ENCODE measurements at regions not wholly inside any gene's neighbourhood (a gene's known extent, or its start where the extent isn't known, plus 50 kb on each side); places are given as distances from the start of the nearest gene placed in this dataset.

- Histone ChIP-seq H3K4me2 (no peak overlapping the region), H3K36me3 (replicated peaks in 1 of 2; ENCODE audit: control insufficient read depth in 1 of 2, insufficient read depth in 2 of 2, low read length in 1 of 2) (no peaks in the 10 kb centered on the region), H3K79me2 (ENCODE audit: insufficient read depth) (no peaks in the 10 kb centered on the region), H3K4me1 (ENCODE audit: control insufficient read depth in 1 of 2, insufficient read depth in 2 of 2, low read depth in 1 of 2, low read length in 1 of 2) (no peaks in the 10 kb centered on the region), H3F3A (replicated peaks; ENCODE audit: insufficient read depth) (no peaks in the 10 kb centered on the region), H3K27ac (ENCODE audit: low read depth in 2 of 2, low read length in 1 of 2) (no peak overlapping the region), H4K20me1 (ENCODE audit: insufficient read depth) (no peaks in the 10 kb centered on the region), H3K4me3 (ENCODE audit: low read depth in 2 of 2, low read length in 1 of 2) (no peak overlapping the region), H3K9me3 (no peaks in the 10 kb centered on the region), H3K9ac (no peak overlapping the region), H2AFZ (ENCODE audit: low read depth) (no peak overlapping the region), H3K9me2 (no peaks in the 10 kb centered on the region), H3K27me3 (ENCODE audit: insufficient read depth) (no peaks in the 10 kb centered on the region)
- CTCF ChIA-PET: no interaction called here
- no peak for TF ChIP-seq RFX5 (IDR thresholded peaks at IDR 0.05; ENCODE audit: low read length)
- TF ChIP-seq POLR2AphosphoS5 (IDR thresholded peaks at IDR 0.05; ENCODE audit: low read depth, low read length): no peak
- no peak for TF ChIP-seq MAX (IDR thresholded peaks at IDR 0.05; ENCODE audit: low read depth)
- TF ChIP-seq JUND (IDR thresholded peaks at IDR 0.05): no peak
- no peak for TF ChIP-seq ZBTB33 (IDR thresholded peaks at IDR 0.05; ENCODE audit: borderline replicate concordance, low read depth)
- no peak for TF ChIP-seq RCOR1 (IDR thresholded peaks at IDR 0.05; ENCODE audit: low read length)
- 60% methylated on average over 13 of the region's 13 CpGs for WGBS (ENCODE audit: low lambda C conversion rate)
- DNase-seq: no peak
- POLR2A ChIA-PET: interaction anchor here (0.6 kb wide), 1 partner anchor 65 kb away, joined by 3 read pairs; no protein-coding TSS in a partner anchor
Measured at GRCh38 chr2:221641181-221641871, 69.2 kb upstream of the EPHA4 start.

GRCh38 chr2:221640686-221641085 lies 68.6 kb upstream of the EPHA4 start:
- H3K27ac ChIP-seq (ENCODE audit: low read depth in 2 of 2, low read length in 1 of 2): no peak overlapping the region
- no peak overlapping the region for H3K9ac ChIP-seq
- H3K9me3 ChIP-seq: no peaks in the 10 kb centered on the region
- H3F3A ChIP-seq (replicated peaks; ENCODE audit: insufficient read depth): no peaks in the 10 kb centered on the region
- H3K36me3 ChIP-seq (replicated peaks in 1 of 2; ENCODE audit: control insufficient read depth in 1 of 2, insufficient read depth in 2 of 2, low read length in 1 of 2): no peaks in the 10 kb centered on the region
- ChIA-PET POLR2A (interaction anchor here (0.6 kb wide), 1 partner anchor 66 kb away, joined by 3 read pairs; no protein-coding TSS in a partner anchor), CTCF (no interaction called here)
- no peak overlapping the region for H3K4me2 ChIP-seq
- no peak for DNase-seq
- 0% methylated on average over 1 of the region's 1 CpG for WGBS (ENCODE audit: low lambda C conversion rate)
- H3K4me1 ChIP-seq (ENCODE audit: control insufficient read depth in 1 of 2, insufficient read depth in 2 of 2, low read depth in 1 of 2, low read length in 1 of 2): no peaks in the 10 kb centered on the region
- no peaks in the 10 kb centered on the region for H3K9me2 ChIP-seq
- H3K27me3 ChIP-seq (ENCODE audit: insufficient read depth): no peaks in the 10 kb centered on the region
- no peaks in the 10 kb centered on the region for H4K20me1 ChIP-seq (ENCODE audit: insufficient read depth)
- no peaks in the 10 kb centered on the region for H3K79me2 ChIP-seq (ENCODE audit: insufficient read depth)
- TF ChIP-seq TCF12 (IDR thresholded peaks at IDR 0.05): no peak
- no peak for TF ChIP-seq USF1 (IDR thresholded peaks at IDR 0.05; ENCODE audit: borderline replicate concordance, low read depth)
- TF ChIP-seq REST (IDR thresholded peaks at IDR 0.05; ENCODE audit: low read depth, low read length): no peak
- TF ChIP-seq RXRA (IDR thresholded peaks at IDR 0.05; ENCODE audit: borderline replicate concordance, low read depth): no peak
- TF ChIP-seq RAD21 (IDR thresholded peaks at IDR 0.05; ENCODE audit: low read length): no peak
- no peak for TF ChIP-seq ZBTB33 (IDR thresholded peaks at IDR 0.05; ENCODE audit: borderline replicate concordance, low read depth)
- no peak for TF ChIP-seq POLR2AphosphoS5 (IDR thresholded peaks at IDR 0.05; ENCODE audit: low read depth, low read length)
- TF ChIP-seq FOXJ3 (CRISPR knock-in tag; IDR thresholded peaks at IDR 0.05): no peak
- no peak overlapping the region for H3K4me3 ChIP-seq (ENCODE audit: low read depth in 2 of 2, low read length in 1 of 2)
- no peak overlapping the region for H2AFZ ChIP-seq (ENCODE audit: low read depth)
